Psoas muscle (tissue), 7 donors: ENCODE measurements at regions not wholly inside any gene's neighbourhood (a gene's known extent, or its start where the extent isn't known, plus 50 kb on each side); places are given as distances from the start of the nearest gene placed in this dataset.

Experiments
- ATAC-seq, 4 donors: fragments of 200-7000 bp; cut with Tn5 transposase; one replicate each; pipeline ENCODE4 v1.9.1; 2020; ENCODE audit warnings: moderate library complexity in 3 of 4, mild to moderate bottlenecking in 2 of 4
- DNase-seq, 2 donors: peaks; one replicate each; pipeline ENCODE4 v3.0.0-alpha.2; 2020
- H3K27ac ChIP-seq: fragments of 200-600 bp; one replicate; pipeline ENCODE4 v1.8.0; 2022
- H3K27me3 ChIP-seq, 3 donors: fragments of 200-600 bp in 1 of 3; one replicate each; pipeline versions ENCODE4 v1.6.1 to v1.8.0; 2013 to 2022; ENCODE audit warnings: low read length in 2 of 3, mild to moderate bottlenecking in 2 of 3, moderate library complexity in 1 of 3; ENCODE audit not compliant: insufficient read depth in 3 of 3
- H3K36me3 ChIP-seq, 2 donors: fragments of 200-600 bp in 1 of 2; one replicate each; pipeline versions ENCODE4 v1.6.1 to v1.8.0; 2013 to 2022; ENCODE audit warnings: low read depth in 1 of 2, mild to moderate bottlenecking in 1 of 2, moderate library complexity in 1 of 2; ENCODE audit not compliant: insufficient read depth in 1 of 2
- H3K4me1 ChIP-seq: fragments of 200-600 bp; one replicate; pipeline ENCODE4 v1.8.0; 2022
- H3K4me3 ChIP-seq: fragments of 200-600 bp; one replicate; pipeline ENCODE4 v1.8.0; 2022; ENCODE audit warnings: mild to moderate bottlenecking
- H3K9me3 ChIP-seq: fragments of 200-600 bp; one replicate; pipeline ENCODE4 v1.8.0; 2022
- CTCF ChIP-seq: fragments of 200-600 bp; IDR thresholded peaks from one replicate; pipeline ENCODE4 v1.8.0; 2022; ENCODE audit warnings: antibody characterized with exemption
- WGBS, 3 donors: extraction: QIAGEN DNeasy Blood & Tissue Kit; methylation state at CpG; one replicate each; pipeline versions ENCODE4 v1.1.6 to v1.1.7; 2013; 5-methylcytosine and 5-hydroxymethylcytosine counted together
- intact Hi-C, 2 donors: fragments of 100-400 bp; cut with DNase I; formaldehyde crosslinking; loops; one replicate each; pipeline versions ENCODE4 v1.11.0 to v1.14.2; 2022
- donor health status: healthy with polysubstance abuse.
- donor health status: DM: no; HTN: no; CAD: no; lungs with moderate emphysema.
- donor health status: Bipolar disorder and iron deficiency.
- donor health status: healthy.
- donor health status: DM: yes; HTN: yes; CAD: no.
- donor health status: DM: no; HTN: no; CAD: no.
- donor health status: DM: yes; HTN: yes; CAD: no.

GRCh38 chr2:118773826-118774225 is 73.6 kb downstream of the EN1 start:
- no peak for TF ChIP-seq CTCF
- peaks cover 0 to 32% (median 5%) of the 10 kb centered on the region in 3 donors for H3K27me3 ChIP-seq
- 24 to 34% (median 30%) methylated on average over 7 of the region's 7 CpGs for WGBS, 3 donors
- no peak for ATAC-seq
- no peaks in the 10 kb centered on the region for H3K4me1 ChIP-seq
- peak overlapping the region; percentile 71 for H3K4me3 ChIP-seq
- H3K27ac ChIP-seq = no peak overlapping the region
- no peak for DNase-seq
- no peaks in the 10 kb centered on the region for H3K36me3 ChIP-seq
- intact Hi-C loops = loop anchor here in 1 of 2 donors (5.0 kb wide), 1 partner anchor 68 kb away; no protein-coding TSS in a partner anchor
- H3K9me3 ChIP-seq = no peaks in the 10 kb centered on the region

DNA sequence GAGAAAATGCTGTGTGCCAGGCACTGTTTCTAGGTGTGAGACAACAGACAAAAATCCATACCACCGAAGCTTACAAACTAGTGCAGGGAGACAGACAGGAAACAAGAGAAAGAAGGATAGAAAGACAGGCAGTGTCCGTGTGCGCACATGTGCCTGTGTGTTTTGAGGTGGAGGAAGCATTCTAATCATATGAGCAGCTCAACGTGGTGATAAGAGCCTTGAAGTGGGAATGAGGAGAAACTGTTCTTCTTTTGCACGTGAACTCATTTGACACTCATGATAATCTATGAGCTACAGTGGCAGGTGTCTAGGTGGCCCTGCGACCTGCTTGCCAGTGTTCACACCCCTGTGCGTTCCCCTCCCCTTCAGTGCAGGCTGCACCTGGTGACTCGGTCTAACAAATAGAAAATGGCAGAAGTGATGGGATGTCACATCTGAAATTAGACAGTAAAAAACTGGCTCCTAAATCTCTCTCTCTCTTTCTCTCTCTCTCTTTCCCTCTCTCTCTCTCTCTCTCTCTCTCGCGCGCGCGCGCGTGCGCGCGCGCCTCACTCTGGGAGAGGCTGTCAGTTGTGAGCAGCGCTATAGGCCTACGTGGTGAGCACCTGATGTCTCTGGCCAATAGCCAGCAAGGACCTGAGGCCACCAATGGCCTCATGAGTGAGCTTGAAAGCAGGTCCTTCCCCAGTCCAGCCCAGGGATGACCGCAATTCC is 74.8 kb downstream of the EN1 start:
- Histone ChIP-seq H3K36me3 (no peaks in the 10 kb centered on the region), H3K27me3 (peaks cover 0 to 32% (median 5%) of the 10 kb centered on the region in 3 donors), H3K27ac (no peak overlapping the region), H3K9me3 (no peaks in the 10 kb centered on the region), H3K4me1 (no peaks in the 10 kb centered on the region), H3K4me3 (no peak overlapping the region)
- intact Hi-C loops = loop anchor here in 1 of 2 donors (5.0 kb wide), 1 partner anchor 70 kb away; no protein-coding TSS in a partner anchor
- ATAC-seq (no peak), DNase-seq (no peak)
- 84 to 89% (median 87%) methylated on average over 14 to 22 of the region's 22 CpGs for WGBS, 3 donors
- TF ChIP-seq CTCF = no peak

DNA sequence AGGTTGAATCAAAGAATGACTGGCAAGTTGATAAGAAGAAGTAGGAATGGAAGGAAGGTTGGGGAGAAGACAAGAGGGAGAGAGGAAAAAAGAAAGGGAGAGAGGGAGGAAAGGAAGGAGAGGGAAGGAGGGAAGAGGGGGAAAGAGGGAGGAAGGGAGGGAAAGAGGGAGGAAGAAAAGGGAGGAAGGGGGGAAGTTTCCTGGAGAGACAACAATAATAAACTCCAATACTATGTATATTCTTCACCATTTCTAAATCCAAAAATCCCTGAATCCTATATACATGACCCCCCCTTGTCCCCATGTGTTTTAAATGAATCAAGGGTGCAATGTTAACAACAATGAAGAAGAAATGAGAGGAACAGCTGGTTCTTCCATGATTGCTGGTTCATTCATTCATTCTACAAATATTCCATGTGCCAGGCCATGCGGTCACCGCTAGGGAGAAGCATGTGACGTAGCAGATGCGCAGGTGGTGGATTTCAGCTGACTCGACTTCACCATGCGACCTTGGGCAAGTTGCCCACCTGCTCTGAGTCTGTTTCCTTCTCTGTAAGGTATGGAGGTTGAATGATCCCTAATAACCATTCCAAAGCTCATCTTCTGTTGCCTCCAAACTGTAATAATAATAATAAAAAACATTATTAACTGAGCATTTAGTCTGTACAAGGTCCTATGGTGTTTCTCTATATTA is 77.6 kb downstream of the EN1 start:
- Histone ChIP-seq H3K9me3 (no peaks in the 10 kb centered on the region), H3K27ac (no peak overlapping the region), H3K4me1 (no peaks in the 10 kb centered on the region), H3K4me3 (no peak overlapping the region), H3K27me3 (peaks cover 0 to 26% (median 5%) of the 10 kb centered on the region in 3 donors), H3K36me3 (no peaks in the 10 kb centered on the region)
- intact Hi-C loops = loop anchor here in 1 of 2 donors (5.0 kb wide), 1 partner anchor 72 kb away; no protein-coding TSS in a partner anchor
- no peak for ATAC-seq
- no peak for TF ChIP-seq CTCF
- no peak for DNase-seq
- WGBS, 3 donors = 71 to 85% (median 80%) methylated on average over 6 of the region's 6 CpGs

GRCh38 chr2:118766871-118767270 is 80.6 kb downstream of the EN1 start:
- intact Hi-C loops = no loop called here
- H3K27me3 ChIP-seq = peaks cover 0 to 21% (median 5%) of the 10 kb centered on the region in 3 donors
- no peak for TF ChIP-seq CTCF

More at GRCh38 chr2:118766871-118767270, 80.6 kb downstream of the EN1 start:
- Histone ChIP-seq H3K27ac (no peak overlapping the region), H3K36me3 (no peaks in the 10 kb centered on the region), H3K4me3 (no peak overlapping the region), H3K9me3 (no peaks in the 10 kb centered on the region), H3K4me1 (no peaks in the 10 kb centered on the region)
- no peak for DNase-seq
- ATAC-seq = no peak
- WGBS, 3 donors = 60 to 67% (median 60%) methylated on average over 6 of the region's 6 CpGs
